Left forelimb (tissue), 1 donor: ENCODE measurements at regions not wholly inside any gene's neighbourhood (a gene's known extent, or its start where the extent isn't known, plus 50 kb on each side); places are given as distances from the start of the nearest gene placed in this dataset.
A peak's percentile ranks its signal among the peaks of the same experiment; 100 is the strongest.

Experiments used
- DNase-seq: peaks from one replicate; pipeline ENCODE4 v3.0.0-alpha.2; 2018; ENCODE audit warnings: low spot score

- no peak for DNase-seq
Measured at GRCh38 chr5:159759791-159760290, 156.4 kb upstream of the ADRA1B start.

- no peak for DNase-seq
Measured at GRCh38 chr5:159762921-159763320, 153.4 kb upstream of the ADRA1B start.

GRCh38 chr5:159763562-159763961, 152.7 kb upstream of the ADRA1B start:
- DNase-seq = no peak

GRCh38 chr5:159764283-159765134, 151.8 kb upstream of the ADRA1B start:
- no peak for DNase-seq

- DNase-seq = no peak
Measured at GRCh38 chr5:159765135-159765433, 151.2 kb upstream of the ADRA1B start.

GRCh38 chr5:159765760-159766517, 150.3 kb upstream of the ADRA1B start:
- DNase-seq = no peak

- no peak for DNase-seq
Measured at GRCh38 chr5:159768243-159768642, 148.0 kb upstream of the ADRA1B start.

GRCh38 chr5:159772698-159773061, 143.6 kb upstream of the ADRA1B start:
- no peak for DNase-seq

GRCh38 chr5:159773062-159773924, 143.0 kb upstream of the ADRA1B start:
- peak; percentile 73 for DNase-seq

- no peak for DNase-seq
Measured at GRCh38 chr5:159774476-159775031, 141.7 kb upstream of the ADRA1B start.

GRCh38 chr5:159775890-159776289, 140.4 kb upstream of the ADRA1B start:
- DNase-seq = no peak

- DNase-seq = no peak
Measured at GRCh38 chr5:159777049-159777660, 139.1 kb upstream of the ADRA1B start.

- DNase-seq = no peak
Measured at GRCh38 chr5:159779481-159779880, 136.8 kb upstream of the ADRA1B start.

- DNase-seq = no peak
Measured at GRCh38 chr5:159780246-159780645, 136.0 kb upstream of the ADRA1B start.

GRCh38 chr5:159781626-159782157, 134.6 kb upstream of the ADRA1B start:
- no peak for DNase-seq

- no peak for DNase-seq
Measured at GRCh38 chr5:159782197-159782994, 133.9 kb upstream of the ADRA1B start.

GRCh38 chr5:159782995-159783300, 133.3 kb upstream of the ADRA1B start:
- DNase-seq = no peak

GRCh38 chr5:159783726-159784247, 132.5 kb upstream of the ADRA1B start:
- no peak for DNase-seq

- no peak for DNase-seq
Measured at GRCh38 chr5:159784993-159785392, 131.3 kb upstream of the ADRA1B start.

GRCh38 chr5:159785656-159786055, 130.6 kb upstream of the ADRA1B start:
- DNase-seq = no peak
